HG03521 (cell line): ENCODE measurements at regions not wholly inside any gene's neighbourhood (a gene's known extent, or its start where the extent isn't known, plus 50 kb on each side); places are given as distances from the start of the nearest gene placed in this dataset.

Experiments used
- ATAC-seq: cut with Tn5 transposase; IDR thresholded peaks from one replicate; pipeline ENCODE4 v1.9.1; 2021; ENCODE audit warnings: mild to moderate bottlenecking, moderate library complexity; ENCODE audit not compliant: unreplicated experiment

- ATAC-seq: no peak
Measured at GRCh38 chr12:61357496-61357895, 902.7 kb upstream of the USP15 start.

- no peak for ATAC-seq
Measured at GRCh38 chr12:61362037-61362436, 898.2 kb upstream of the USP15 start.

GRCh38 chr12:61365001-61365400 is 895.2 kb upstream of the USP15 start:
- no peak for ATAC-seq

GRCh38 chr12:61367281-61367785 is 892.9 kb upstream of the USP15 start:
- ATAC-seq: no peak

GRCh38 chr12:61369241-61369910 is 890.8 kb upstream of the USP15 start:
- no peak for ATAC-seq

- no peak for ATAC-seq
Measured at GRCh38 chr12:61384511-61384910, 875.7 kb upstream of the USP15 start.

- ATAC-seq: no peak
Measured at GRCh38 chr12:61385771-61386170, 874.4 kb upstream of the USP15 start.

GRCh38 chr12:61397668-61398067 is 862.5 kb upstream of the USP15 start:
- no peak for ATAC-seq

GRCh38 chr12:61412201-61412600 is 848.0 kb upstream of the USP15 start:
- no peak for ATAC-seq

- ATAC-seq: no peak
Measured at GRCh38 chr12:61414470-61414869, 845.7 kb upstream of the USP15 start.

GRCh38 chr12:61422786-61423185 is 837.4 kb upstream of the USP15 start:
- ATAC-seq: no peak

GRCh38 chr12:61452076-61452475 is 808.1 kb upstream of the USP15 start:
- ATAC-seq: no peak

- ATAC-seq: no peak
Measured at GRCh38 chr12:61487728-61488127, 772.5 kb upstream of the USP15 start.

GRCh38 chr12:61490526-61491498 is 769.4 kb upstream of the USP15 start:
- no peak for ATAC-seq

- ATAC-seq: no peak
Measured at GRCh38 chr12:61502179-61502578, 758.0 kb upstream of the USP15 start.

- no peak for ATAC-seq
Measured at GRCh38 chr12:61504396-61505080, 755.7 kb upstream of the USP15 start.

- ATAC-seq: no peak
Measured at GRCh38 chr12:61513499-61513898, 746.7 kb upstream of the USP15 start.

GRCh38 chr12:61514016-61514415 is 746.2 kb upstream of the USP15 start:
- ATAC-seq: no peak

GRCh38 chr12:61521258-61521657 is 738.9 kb upstream of the USP15 start:
- ATAC-seq: no peak

- no peak for ATAC-seq
Measured at GRCh38 chr12:61523276-61523992, 736.8 kb upstream of the USP15 start.

GRCh38 chr12:61524851-61525250 is 735.4 kb upstream of the USP15 start:
- ATAC-seq: no peak
